NCI-H2196 (cell line): ENCODE measurements at regions not wholly inside any gene's neighbourhood (a gene's known extent, or its start where the extent isn't known, plus 50 kb on each side); places are given as distances from the start of the nearest gene placed in this dataset.

ENCODE experiments used
- DNase-seq: peaks from one replicate; lab custom pipeline; 2025; ENCODE audit not compliant: unreplicated experiment; lab: John Stamatoyannopoulos, UW

- no peak for DNase-seq
These were observed 297.2 kb upstream of the C2CD4B start for GRCh38 chr15:62462268-62462667.

DNA sequence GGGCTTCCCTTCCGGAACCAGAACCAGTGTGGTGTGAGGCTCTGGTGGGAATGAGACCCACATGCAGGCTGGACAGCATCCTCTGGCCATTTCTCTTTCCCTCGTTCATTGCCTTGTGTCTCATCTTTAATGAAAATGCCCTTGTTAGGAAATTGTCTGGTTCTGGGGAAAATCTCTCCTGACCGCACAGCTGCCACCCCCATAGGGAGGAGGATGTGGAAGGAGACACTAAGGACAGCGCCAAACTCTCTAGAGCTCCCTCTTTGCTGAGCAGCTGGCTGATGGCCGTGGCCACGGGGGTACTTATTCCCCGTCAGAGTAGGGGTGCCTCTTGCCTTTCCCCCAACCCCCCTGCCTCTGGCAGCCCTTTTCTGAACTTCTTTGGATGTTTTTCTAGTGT, 297.6 kb upstream of the C2CD4B start:
- DNase-seq, result no peak

GRCh38 chr15:62464705-62465104, 299.6 kb upstream of the C2CD4B start:
- no peak for DNase-seq

- no peak for DNase-seq
These were observed 300.1 kb upstream of the C2CD4B start for GRCh38 chr15:62465173-62465572.

DNA sequence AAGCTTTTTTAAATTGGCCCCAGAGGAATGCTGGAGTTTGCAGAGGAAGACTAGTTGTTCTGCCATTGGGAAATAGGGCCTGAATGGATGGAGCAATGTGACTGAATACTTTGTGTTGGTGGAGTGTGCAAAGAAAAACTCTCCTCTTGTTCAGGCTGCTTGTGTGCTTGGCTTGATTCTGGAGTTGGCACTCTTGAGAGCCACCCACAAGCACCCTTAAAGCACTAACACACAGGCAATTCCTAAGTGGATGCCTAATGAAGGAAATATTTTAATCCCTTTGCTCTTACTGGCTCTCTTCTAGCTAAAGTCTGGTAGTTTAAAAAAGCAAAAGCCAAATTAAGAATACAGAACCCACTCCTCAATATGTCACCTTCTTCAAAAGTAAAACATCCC, 304.4 kb upstream of the C2CD4B start:
- DNase-seq, result no peak

GRCh38 chr15:62469874-62470688, 305.0 kb upstream of the C2CD4B start:
- no peak for DNase-seq

GRCh38 chr15:62472616-62473299, 307.7 kb upstream of the C2CD4B start:
- no peak for DNase-seq

DNA sequence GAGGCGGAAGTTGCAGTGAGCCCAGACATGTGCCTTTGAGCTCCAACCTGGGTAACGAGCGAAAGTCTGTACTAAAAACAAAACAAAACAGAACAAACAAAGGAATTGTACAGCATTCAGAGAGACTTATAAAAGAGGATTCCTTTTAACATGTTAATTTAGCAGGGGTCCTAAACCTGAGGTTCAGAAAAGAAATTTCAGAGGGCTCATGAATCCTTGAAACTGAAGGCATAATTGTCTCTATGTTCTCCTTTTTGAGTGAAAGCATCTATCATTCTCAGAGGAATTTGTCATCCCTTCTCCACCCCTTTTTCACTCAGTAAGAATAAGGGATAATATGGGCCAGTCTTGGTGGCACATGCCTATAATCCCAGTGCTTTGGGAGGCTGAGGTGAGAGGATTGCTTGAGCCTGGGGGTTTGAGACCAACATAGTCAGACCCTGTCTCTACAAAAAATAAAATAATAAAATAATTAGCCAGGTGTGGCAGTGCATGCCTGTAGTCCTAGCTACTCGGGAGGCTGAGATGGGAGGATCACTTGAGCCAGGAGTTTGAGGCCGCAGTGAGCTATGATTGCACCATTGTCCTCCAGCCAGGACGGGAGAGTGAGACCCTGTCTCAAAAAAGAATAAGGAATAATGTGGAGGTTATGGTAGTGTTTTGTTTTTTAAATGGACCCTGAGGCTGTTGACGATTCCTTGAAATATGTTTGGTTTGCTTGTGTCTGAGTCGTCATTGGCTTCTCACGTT, 309.1 kb upstream of the C2CD4B start:
- no peak for DNase-seq

GRCh38 chr15:62474771-62475124, 309.7 kb upstream of the C2CD4B start:
- DNase-seq, result no peak

DNA sequence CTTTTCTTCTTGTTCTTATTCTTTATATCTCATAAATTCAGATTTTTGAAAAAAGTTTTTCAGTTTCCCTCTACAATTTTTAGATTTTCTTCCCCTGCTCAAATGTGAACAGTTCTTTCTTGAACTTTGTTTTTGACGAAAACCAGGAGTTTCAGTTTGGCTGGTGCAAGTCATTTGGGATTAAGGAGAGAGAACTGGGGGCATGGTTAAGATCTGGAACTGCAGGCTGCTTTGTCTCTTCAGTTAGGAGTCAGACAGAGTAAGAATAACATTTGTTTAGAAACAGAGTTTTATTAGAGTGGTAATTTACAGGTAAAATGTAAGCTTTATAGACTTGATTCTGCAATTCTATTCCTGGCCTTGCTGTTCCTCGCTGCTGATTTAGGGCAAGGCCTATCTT, 310.5 kb upstream of the C2CD4B start:
- DNase-seq, result no peak

- DNase-seq, result no peak
These were observed 311.1 kb upstream of the C2CD4B start for GRCh38 chr15:62476163-62476562.

DNA sequence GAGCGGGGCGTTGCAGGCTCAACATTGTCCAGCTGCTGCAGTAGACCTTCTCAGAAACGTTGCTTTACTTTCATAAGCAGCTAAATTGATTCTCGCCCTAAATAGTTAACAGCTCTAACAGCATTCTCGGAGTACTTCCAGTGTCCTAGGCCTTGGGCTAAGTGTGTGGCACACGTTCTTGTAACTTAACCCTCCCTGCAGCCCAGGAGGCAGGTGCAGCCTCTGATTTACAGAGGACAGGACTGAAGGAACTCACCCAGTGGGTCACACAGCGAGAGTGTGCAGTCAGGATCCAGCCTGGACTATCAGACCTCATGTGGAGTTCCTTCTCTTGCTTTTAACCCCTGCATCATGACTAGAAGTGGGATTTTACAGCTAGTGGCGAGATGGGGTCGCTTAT, 312.8 kb upstream of the C2CD4B start:
- no peak for DNase-seq

DNA sequence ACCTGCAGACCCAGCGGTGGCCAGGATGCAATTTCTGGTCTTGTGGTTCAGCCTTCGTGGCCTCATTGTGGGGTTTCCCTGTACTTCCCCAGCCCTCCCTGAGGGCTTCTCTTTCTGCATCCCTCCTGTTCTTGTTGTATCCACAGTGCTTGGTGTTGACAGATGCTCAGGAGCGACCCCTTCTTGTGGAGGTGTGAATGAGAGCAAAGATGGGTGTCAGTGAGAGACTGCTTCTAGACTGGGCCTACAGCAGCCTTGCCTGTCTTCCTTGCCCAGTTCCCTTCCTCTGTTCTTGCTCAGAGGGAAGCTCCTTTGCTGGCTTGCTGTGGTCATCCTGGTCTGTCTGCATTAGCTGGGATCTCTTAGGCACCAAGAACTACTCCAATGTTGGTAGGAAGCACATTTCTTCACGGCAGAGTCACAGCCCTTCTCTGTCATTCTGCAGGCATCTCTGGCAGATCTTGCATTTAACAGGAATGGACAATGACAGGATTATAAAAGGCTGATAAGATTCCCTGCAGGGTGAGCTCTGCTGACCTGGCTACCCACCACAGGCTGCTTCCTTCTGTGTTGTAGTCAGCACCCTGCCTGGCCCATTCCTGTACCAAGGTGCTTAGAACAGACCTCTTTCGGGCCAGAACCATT, 317.8 kb upstream of the C2CD4B start:
- DNase-seq, result no peak

- DNase-seq, result no peak
These were observed 318.7 kb upstream of the C2CD4B start for GRCh38 chr15:62483814-62484213.

- DNase-seq, result no peak
These were observed 320.2 kb upstream of the C2CD4B start for GRCh38 chr15:62485170-62485720.

DNA sequence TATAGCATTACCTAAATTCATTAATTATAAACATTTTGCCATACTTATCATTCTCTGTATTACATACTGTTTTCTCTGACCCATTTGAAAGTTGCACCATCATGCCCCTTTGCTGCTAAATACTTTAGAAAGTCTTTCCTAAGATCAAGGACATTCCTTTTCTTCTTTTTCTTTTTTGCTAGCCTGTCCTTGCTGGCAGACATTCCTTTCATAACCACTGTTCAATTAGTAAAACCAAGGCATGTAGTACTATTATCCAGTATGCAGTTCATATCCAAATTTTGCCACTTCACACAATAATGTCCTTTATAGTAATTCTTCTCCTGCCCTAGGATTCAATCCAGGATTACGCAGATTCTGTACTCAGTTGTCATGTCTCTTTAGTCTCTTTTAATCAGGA, 321.0 kb upstream of the C2CD4B start:
- DNase-seq, result no peak

GRCh38 chr15:62488387-62488786, 323.3 kb upstream of the C2CD4B start:
- no peak for DNase-seq

- DNase-seq, result no peak
These were observed 326.6 kb upstream of the C2CD4B start for GRCh38 chr15:62491642-62492041.

- DNase-seq, result no peak
These were observed 327.8 kb upstream of the C2CD4B start for GRCh38 chr15:62492900-62493299.

DNA sequence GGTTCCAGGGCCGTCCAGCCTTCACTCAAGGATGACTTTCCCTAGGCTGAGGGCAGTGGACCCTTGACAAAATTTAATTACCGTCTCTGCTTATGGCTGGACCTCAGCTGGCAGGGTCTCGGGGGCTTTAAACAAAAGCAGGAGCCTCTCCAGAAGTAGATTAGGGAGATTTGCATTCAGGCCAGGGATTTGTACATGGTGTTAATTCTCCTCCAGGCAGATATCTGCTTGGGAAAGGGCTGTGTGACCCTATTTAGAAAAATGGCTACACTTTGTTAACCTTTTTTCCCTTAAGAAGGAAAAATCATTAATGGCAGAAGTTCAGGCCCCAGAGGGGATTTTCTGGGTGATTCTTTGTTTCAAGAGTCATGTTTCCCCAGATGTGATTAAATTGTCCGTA, 329.1 kb upstream of the C2CD4B start:
- no peak for DNase-seq
